ENCODE measurements at regions not wholly inside any gene's neighbourhood (a gene's known extent, or its start where the extent isn't known, plus 50 kb on each side); places are given as distances from the start of the nearest gene placed in this dataset.

GRCh38 chr10:69742928-69743602 lies 58.6 kb upstream of the COL13A1 start:
- WGBS, 2 donors = 53 to 62% methylated on average over 6 of the region's 6 CpGs

DNA sequence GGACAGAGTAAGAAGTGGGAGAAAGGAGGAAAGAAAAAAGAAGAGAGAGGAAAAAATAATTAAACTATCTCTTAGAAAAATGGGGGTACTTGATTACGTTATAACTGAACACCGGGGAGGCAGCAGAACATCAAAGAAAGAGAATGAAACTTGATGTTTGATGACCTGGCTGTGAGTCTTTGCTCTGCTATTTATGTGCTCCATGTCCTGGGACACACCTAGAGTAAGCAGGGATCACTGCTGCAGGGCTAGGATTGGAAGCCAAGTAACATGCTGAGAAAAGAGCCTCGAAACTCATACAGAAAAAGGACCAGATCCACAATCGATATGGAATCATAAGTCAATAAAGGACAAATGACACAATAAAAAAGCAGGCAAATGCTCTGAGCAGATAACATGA lies 56.7 kb upstream of the COL13A1 start:
- Histone ChIP-seq H3K9me3 (no peaks in the 10 kb centered on the region), H3K27ac (no peak overlapping the region), H3K27me3 (no peaks in the 10 kb centered on the region), H3K4me3 (replicated peaks in 1 of 3) (no peak overlapping the region), H3K4me1 (peaks cover 0 to 4% of the 10 kb centered on the region in 2 donors), H3K36me3 (no peaks in the 10 kb centered on the region)
- intact Hi-C loops (cut with DNase I) = no loop called here
- TF ChIP-seq, protein P1, sequence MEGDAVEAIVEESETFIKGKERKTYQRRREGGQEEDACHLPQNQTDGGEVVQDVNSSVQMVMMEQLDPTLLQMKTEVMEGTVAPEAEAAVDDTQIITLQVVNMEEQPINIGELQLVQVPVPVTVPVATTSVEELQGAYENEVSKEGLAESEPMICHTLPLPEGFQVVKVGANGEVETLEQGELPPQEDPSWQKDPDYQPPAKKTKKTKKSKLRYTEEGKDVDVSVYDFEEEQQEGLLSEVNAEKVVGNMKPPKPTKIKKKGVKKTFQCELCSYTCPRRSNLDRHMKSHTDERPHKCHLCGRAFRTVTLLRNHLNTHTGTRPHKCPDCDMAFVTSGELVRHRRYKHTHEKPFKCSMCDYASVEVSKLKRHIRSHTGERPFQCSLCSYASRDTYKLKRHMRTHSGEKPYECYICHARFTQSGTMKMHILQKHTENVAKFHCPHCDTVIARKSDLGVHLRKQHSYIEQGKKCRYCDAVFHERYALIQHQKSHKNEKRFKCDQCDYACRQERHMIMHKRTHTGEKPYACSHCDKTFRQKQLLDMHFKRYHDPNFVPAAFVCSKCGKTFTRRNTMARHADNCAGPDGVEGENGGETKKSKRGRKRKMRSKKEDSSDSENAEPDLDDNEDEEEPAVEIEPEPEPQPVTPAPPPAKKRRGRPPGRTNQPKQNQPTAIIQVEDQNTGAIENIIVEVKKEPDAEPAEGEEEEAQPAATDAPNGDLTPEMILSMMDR (IDR thresholded peaks at IDR 0.05) = no peak
- TF ChIP-seq POLR2A (IDR thresholded peaks at IDR 0.05) = no peak
- DNase-seq = no peak
- WGBS, 2 donors = 91 to 93% methylated on average over 4 of the region's 4 CpGs

More at GRCh38 chr10:69742928-69743602, 58.6 kb upstream of the COL13A1 start:
- Histone ChIP-seq H3K36me3 (no peaks in the 10 kb centered on the region), H3K9me3 (no peaks in the 10 kb centered on the region), H3K27ac (no peak overlapping the region), H3K27me3 (no peaks in the 10 kb centered on the region), H3K4me1 (no peaks in the 10 kb centered on the region), H3K4me3 (replicated peaks in 1 of 3) (no peak overlapping the region)
- intact Hi-C loops (cut with DNase I) = no loop called here
- TF ChIP-seq POLR2A (IDR thresholded peaks at IDR 0.05) = no peak
- TF ChIP-seq, protein P1 (IDR thresholded peaks at IDR 0.05) = peak in 3 of 6 experiments; percentile 12 to 41 (median 35)
- peak; percentile 50 for DNase-seq

DNA sequence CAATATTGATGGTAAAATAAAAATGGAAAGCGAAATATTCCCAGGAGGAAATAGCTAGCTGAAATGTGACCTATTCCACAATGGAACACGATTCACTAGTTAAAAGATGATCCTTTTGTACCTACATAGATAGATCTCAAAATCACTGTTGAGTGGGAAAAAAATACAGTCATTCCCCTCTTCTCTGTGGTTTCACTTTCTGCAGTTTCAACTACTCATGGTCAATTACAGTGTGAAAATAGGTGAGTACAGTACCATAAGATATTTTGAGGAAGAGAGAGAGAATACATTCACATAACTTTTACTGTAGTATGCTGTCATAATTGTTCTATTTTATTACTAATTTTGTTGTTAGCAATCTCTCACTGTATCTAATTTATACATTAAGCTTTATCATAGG lies 56.0 kb upstream of the COL13A1 start:
- no peak for DNase-seq
- Histone ChIP-seq H3K27me3 (no peaks in the 10 kb centered on the region), H3K36me3 (no peaks in the 10 kb centered on the region), H3K4me1 (peaks cover 0 to 4% of the 10 kb centered on the region in 2 donors), H3K4me3 (replicated peaks in 1 of 3) (no peak overlapping the region), H3K9me3 (no peaks in the 10 kb centered on the region), H3K27ac (no peak overlapping the region)
- WGBS, 2 donors = 80 to 90% methylated on average over 2 of the region's 2 CpGs
- TF ChIP-seq, protein P1 (IDR thresholded peaks at IDR 0.05) = no peak
- TF ChIP-seq POLR2A (IDR thresholded peaks at IDR 0.05) = no peak
- intact Hi-C loops (cut with DNase I) = no loop called here

DNA sequence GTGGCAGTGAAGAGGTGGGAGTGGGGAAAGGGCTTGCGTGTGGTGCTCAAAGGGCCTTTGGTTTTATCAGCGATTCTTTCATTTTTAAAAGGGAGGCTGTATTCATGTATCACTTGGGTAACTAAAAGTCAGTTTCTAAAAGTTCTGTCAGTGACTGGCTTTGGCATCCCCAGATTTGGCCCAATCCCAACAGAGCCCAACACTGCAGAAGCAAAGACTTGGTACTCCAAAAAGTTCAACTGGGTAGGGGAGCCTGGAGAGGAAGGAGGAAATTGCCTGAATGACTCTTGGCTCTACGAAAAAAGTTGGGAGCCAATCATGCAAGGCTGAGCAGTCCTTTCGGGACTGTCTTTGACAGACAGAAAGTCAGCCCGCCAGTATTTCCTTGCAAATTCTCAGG lies 54.5 kb upstream of the COL13A1 start:
- Histone ChIP-seq H3K4me1 (peaks cover 0 to 4% of the 10 kb centered on the region in 2 donors), H3K27me3 (no peaks in the 10 kb centered on the region), H3K36me3 (no peaks in the 10 kb centered on the region), H3K4me3 (replicated peaks in 1 of 3) (no peak overlapping the region), H3K27ac (no peak overlapping the region), H3K9me3 (no peaks in the 10 kb centered on the region)
- WGBS, 2 donors = 42 to 48% methylated on average over 5 of the region's 5 CpGs
- TF ChIP-seq, protein P1 (IDR thresholded peaks at IDR 0.05) = no peak
- no peak for TF ChIP-seq POLR2A (IDR thresholded peaks at IDR 0.05)
- intact Hi-C loops (cut with DNase I) = no loop called here
- peak; percentile 70 to 75 for DNase-seq

- WGBS, 2 donors = 14 to 40% methylated on average over 1 of the region's 1 CpG
These were observed 53.1 kb upstream of the COL13A1 start for GRCh38 chr10:69748621-69749020.

More at GRCh38 chr10:69748621-69749020, 53.1 kb upstream of the COL13A1 start:
- no peak overlapping the region for H3K27ac ChIP-seq
- peaks cover 0 to 4% of the 10 kb centered on the region in 2 donors for H3K4me1 ChIP-seq
- no peak for TF ChIP-seq POLR2A (IDR thresholded peaks at IDR 0.05)
- TF ChIP-seq, protein P1 (IDR thresholded peaks at IDR 0.05) = no peak
- intact Hi-C loops (cut with DNase I) = no loop called here
- no peaks in the 10 kb centered on the region for H3K27me3 ChIP-seq
- no peaks in the 10 kb centered on the region for H3K36me3 ChIP-seq
- no peak overlapping the region for H3K4me3 ChIP-seq (replicated peaks in 1 of 3)
- H3K9me3 ChIP-seq = no peaks in the 10 kb centered on the region
- peak; percentile 53 to 56 for DNase-seq

All from thyroid gland (tissue), 4 donors.